Liver (tissue), 7 donors: ENCODE measurements at regions not wholly inside any gene's neighbourhood (a gene's known extent, or its start where the extent isn't known, plus 50 kb on each side); places are given as distances from the start of the nearest gene placed in this dataset.

Experiments
- DNase-seq: peaks from one replicate; pipeline ENCODE4 v3.0.0-alpha.2; 2017; ENCODE audit warnings: low spot score
- H3K27ac ChIP-seq, 2 donors: one replicate each; pipeline ENCODE4 v1.7.0; 2013; ENCODE audit warnings: inconsistent platforms in 2 of 2, low read length in 2 of 2, control low read depth in 1 of 2, low read depth in 1 of 2, mild to moderate bottlenecking in 1 of 2
- H3K27me3 ChIP-seq, 4 donors: one replicate each; pipeline versions ENCODE4 v1.6.1 to v1.7.0; 2013; ENCODE audit warnings: low read length in 3 of 4, inconsistent platforms in 1 of 4, mild to moderate bottlenecking in 1 of 4, moderate library complexity in 1 of 4; ENCODE audit not compliant: control insufficient read depth in 4 of 4, insufficient read depth in 4 of 4
- H3K36me3 ChIP-seq, 4 donors: one replicate each; pipeline versions ENCODE4 v1.6.1 to v1.7.0; 2013; ENCODE audit warnings: low read length in 3 of 4, mild to moderate bottlenecking in 3 of 4, low read depth in 1 of 4, moderate library complexity in 1 of 4; ENCODE audit not compliant: control insufficient read depth in 4 of 4, insufficient read depth in 3 of 4
- H3K4me1 ChIP-seq, 4 donors: one replicate each; pipeline versions ENCODE4 v1.6.1 to v1.7.0; 2013; ENCODE audit warnings: low read length in 3 of 4, mild to moderate bottlenecking in 3 of 4, moderate library complexity in 1 of 4; ENCODE audit not compliant: control insufficient read depth in 4 of 4, insufficient read depth in 4 of 4
- H3K4me3 ChIP-seq, 3 donors: one replicate each; pipeline versions ENCODE4 v1.6.1 to v1.7.0; 2013; ENCODE audit warnings: low read length in 3 of 3, control low read depth in 1 of 3, low read depth in 1 of 3, mild to moderate bottlenecking in 1 of 3
- H3K9ac ChIP-seq, 2 donors: one replicate each; pipeline ENCODE4 v1.7.0; 2013; ENCODE audit warnings: low read length in 2 of 2, mild to moderate bottlenecking in 2 of 2, moderate library complexity in 2 of 2, control low read depth in 1 of 2, low read depth in 1 of 2
- H3K9me3 ChIP-seq, 4 donors: one replicate each; pipeline versions ENCODE4 v1.6.1 to v1.7.0; 2013; ENCODE audit warnings: low read length in 3 of 4; ENCODE audit not compliant: control insufficient read depth in 4 of 4
- EGR1 ChIP-seq, 2 donors: IDR thresholded peaks; 2 replicates each; pipeline ENCODE4 v1.6.1; 2016 to 2018; ENCODE audit warnings: antibody characterized with exemption in 2 of 2, low read depth in 2 of 2
- FOXA1 ChIP-seq: IDR thresholded peaks from 2 replicates; pipeline ENCODE4 v1.6.1; 2016; ENCODE audit warnings: antibody characterized with exemption
- FOXA2 ChIP-seq: IDR thresholded peaks from 2 replicates; pipeline ENCODE4 v1.6.1; 2016; ENCODE audit warnings: antibody characterized with exemption
- GABPA ChIP-seq, 2 donors: IDR thresholded peaks in 1 of 2; conservative IDR thresholded peaks in 1 of 2; 2 replicates each; pipeline ENCODE4 v1.6.1; 2016; ENCODE audit warnings: antibody characterized with exemption in 2 of 2, mild to moderate bottlenecking in 1 of 2, moderate library complexity in 1 of 2
- HNF4A ChIP-seq, 2 donors: conservative IDR thresholded peaks; 2 replicates each; pipeline ENCODE4 v1.6.1; 2016; ENCODE audit warnings: antibody characterized with exemption in 2 of 2, mild to moderate bottlenecking in 2 of 2
- HNF4G ChIP-seq: IDR thresholded peaks from 2 replicates; pipeline ENCODE4 v1.6.1; 2016; ENCODE audit warnings: antibody characterized with exemption
- JUND ChIP-seq, 2 donors: IDR thresholded peaks; 2 replicates each; pipeline ENCODE4 v1.6.1; 2016; ENCODE audit warnings: antibody characterized with exemption in 2 of 2
- NR2F2 ChIP-seq: IDR thresholded peaks from 2 replicates; pipeline ENCODE4 v1.6.1; 2016; ENCODE audit warnings: antibody characterized with exemption
- RAD21 ChIP-seq, 2 donors: IDR thresholded peaks; 2 replicates each; pipeline ENCODE4 v1.6.1; 2016; ENCODE audit warnings: antibody characterized with exemption in 2 of 2, mild to moderate bottlenecking in 2 of 2
- REST ChIP-seq: IDR thresholded peaks from 2 replicates; pipeline ENCODE4 v1.6.1; 2016; ENCODE audit warnings: antibody characterized with exemption, mild to moderate bottlenecking
- RXRA ChIP-seq, 2 donors: IDR thresholded peaks; 2 replicates each; pipeline ENCODE4 v1.6.1; 2017 to 2018; ENCODE audit warnings: antibody characterized with exemption in 2 of 2, mild to moderate bottlenecking in 1 of 2
- SP1 ChIP-seq: IDR thresholded peaks from 2 replicates; pipeline ENCODE4 v1.6.1; 2018; ENCODE audit warnings: antibody characterized with exemption, mild to moderate bottlenecking
- TAF1 ChIP-seq: conservative IDR thresholded peaks from 2 replicates; pipeline ENCODE4 v1.6.1; 2016; ENCODE audit warnings: antibody characterized with exemption, mild to moderate bottlenecking
- YY1 ChIP-seq: IDR thresholded peaks from 2 replicates; pipeline ENCODE4 v1.6.1; 2016; ENCODE audit warnings: antibody characterized with exemption, mild to moderate bottlenecking
- TF ChIP-seq, protein P1 (sequence below): IDR thresholded peaks from 2 replicates; pipeline ENCODE4 v1.6.1; 2016; ENCODE audit warnings: antibody characterized with exemption
- TF ChIP-seq, protein P2 (sequence below): fragments of 150-350 bp; IDR thresholded peaks from 2 replicates; pipeline ENCODE4 v1.5.1; 2017; ENCODE audit warnings: improper control_type of control experiment, low read depth, low read length; ENCODE audit not compliant: missing input control
- TF ChIP-seq, protein P3 (sequence below): IDR thresholded peaks from 2 replicates; pipeline ENCODE4 v1.6.1; 2016; ENCODE audit warnings: antibody characterized with exemption
- TF ChIP-seq, protein P4 (sequence below): IDR thresholded peaks from 2 replicates; pipeline ENCODE4 v1.6.1; 2016; ENCODE audit warnings: antibody characterized with exemption
- donor health status: healthy.
- donor health status: healthy.
- donor health status: healthy.
- donor health status: healthy.

DNA sequence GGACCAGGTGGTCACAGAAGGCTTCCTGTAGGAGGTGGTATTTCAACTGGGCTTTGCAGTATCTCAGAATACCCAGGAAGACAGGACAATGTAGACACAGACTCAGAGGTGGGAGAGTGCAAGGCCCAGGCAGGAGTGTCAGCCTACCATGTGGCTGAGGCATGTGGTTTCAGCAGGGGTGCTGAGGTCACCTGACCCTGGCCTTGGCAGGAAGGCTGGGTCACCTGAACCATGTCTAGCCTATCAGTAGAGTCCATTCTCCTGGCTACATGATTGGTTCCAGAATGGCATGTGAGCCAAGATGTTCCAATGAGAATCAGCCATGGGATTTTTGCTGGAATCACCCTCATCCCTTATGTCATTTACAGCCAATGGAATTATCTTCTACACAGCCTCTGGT lies 169.4 kb downstream of the ACTL8 start:
- no peak for DNase-seq
- Histone ChIP-seq H3K9ac (no peak overlapping the region), H3K4me1 (no peaks in the 10 kb centered on the region), H3K27ac (no peak overlapping the region), H3K27me3 (peaks cover 0 to 4% (median 2%) of the 10 kb centered on the region in 4 donors), H3K4me3 (no peak overlapping the region), H3K36me3 (no peaks in the 10 kb centered on the region), H3K9me3 (no peaks in the 10 kb centered on the region)
- TF ChIP-seq, protein P1, sequence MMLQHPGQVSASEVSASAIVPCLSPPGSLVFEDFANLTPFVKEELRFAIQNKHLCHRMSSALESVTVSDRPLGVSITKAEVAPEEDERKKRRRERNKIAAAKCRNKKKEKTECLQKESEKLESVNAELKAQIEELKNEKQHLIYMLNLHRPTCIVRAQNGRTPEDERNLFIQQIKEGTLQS: no peak
- TF ChIP-seq, protein P2, sequence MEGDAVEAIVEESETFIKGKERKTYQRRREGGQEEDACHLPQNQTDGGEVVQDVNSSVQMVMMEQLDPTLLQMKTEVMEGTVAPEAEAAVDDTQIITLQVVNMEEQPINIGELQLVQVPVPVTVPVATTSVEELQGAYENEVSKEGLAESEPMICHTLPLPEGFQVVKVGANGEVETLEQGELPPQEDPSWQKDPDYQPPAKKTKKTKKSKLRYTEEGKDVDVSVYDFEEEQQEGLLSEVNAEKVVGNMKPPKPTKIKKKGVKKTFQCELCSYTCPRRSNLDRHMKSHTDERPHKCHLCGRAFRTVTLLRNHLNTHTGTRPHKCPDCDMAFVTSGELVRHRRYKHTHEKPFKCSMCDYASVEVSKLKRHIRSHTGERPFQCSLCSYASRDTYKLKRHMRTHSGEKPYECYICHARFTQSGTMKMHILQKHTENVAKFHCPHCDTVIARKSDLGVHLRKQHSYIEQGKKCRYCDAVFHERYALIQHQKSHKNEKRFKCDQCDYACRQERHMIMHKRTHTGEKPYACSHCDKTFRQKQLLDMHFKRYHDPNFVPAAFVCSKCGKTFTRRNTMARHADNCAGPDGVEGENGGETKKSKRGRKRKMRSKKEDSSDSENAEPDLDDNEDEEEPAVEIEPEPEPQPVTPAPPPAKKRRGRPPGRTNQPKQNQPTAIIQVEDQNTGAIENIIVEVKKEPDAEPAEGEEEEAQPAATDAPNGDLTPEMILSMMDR: no peak
- TF ChIP-seq RAD21 (IDR thresholded peaks at IDR 0.05): no peak
- TF ChIP-seq JUND (IDR thresholded peaks at IDR 0.05): no peak
- TF ChIP-seq, protein P3, sequence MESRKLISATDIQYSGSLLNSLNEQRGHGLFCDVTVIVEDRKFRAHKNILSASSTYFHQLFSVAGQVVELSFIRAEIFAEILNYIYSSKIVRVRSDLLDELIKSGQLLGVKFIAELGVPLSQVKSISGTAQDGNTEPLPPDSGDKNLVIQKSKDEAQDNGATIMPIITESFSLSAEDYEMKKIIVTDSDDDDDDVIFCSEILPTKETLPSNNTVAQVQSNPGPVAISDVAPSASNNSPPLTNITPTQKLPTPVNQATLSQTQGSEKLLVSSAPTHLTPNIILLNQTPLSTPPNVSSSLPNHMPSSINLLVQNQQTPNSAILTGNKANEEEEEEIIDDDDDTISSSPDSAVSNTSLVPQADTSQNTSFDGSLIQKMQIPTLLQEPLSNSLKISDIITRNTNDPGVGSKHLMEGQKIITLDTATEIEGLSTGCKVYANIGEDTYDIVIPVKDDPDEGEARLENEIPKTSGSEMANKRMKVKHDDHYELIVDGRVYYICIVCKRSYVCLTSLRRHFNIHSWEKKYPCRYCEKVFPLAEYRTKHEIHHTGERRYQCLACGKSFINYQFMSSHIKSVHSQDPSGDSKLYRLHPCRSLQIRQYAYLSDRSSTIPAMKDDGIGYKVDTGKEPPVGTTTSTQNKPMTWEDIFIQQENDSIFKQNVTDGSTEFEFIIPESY: no peak
- no peak for TF ChIP-seq YY1
- TF ChIP-seq FOXA1: no peak
- TF ChIP-seq GABPA (IDR thresholded peaks at IDR 0.05 in 1 of 2, conservative IDR thresholded peaks at IDR 0.05 in 1 of 2): no peak
- no peak for TF ChIP-seq HNF4A (conservative IDR thresholded peaks at IDR 0.05)
- TF ChIP-seq TAF1: no peak
- TF ChIP-seq NR2F2: no peak
- no peak for TF ChIP-seq EGR1 (IDR thresholded peaks at IDR 0.05; ENCODE audit: low read depth in 2 of 2)
- TF ChIP-seq, protein P4, sequence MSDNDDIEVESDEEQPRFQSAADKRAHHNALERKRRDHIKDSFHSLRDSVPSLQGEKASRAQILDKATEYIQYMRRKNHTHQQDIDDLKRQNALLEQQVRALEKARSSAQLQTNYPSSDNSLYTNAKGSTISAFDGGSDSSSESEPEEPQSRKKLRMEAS: no peak
- TF ChIP-seq SP1: no peak
- TF ChIP-seq FOXA2: no peak
- TF ChIP-seq HNF4G: no peak
- TF ChIP-seq RXRA (IDR thresholded peaks at IDR 0.05): no peak
- TF ChIP-seq REST: no peak
